Neutrophil (primary cell): ENCODE measurements at regions not wholly inside any gene's neighbourhood (a gene's known extent, or its start where the extent isn't known, plus 50 kb on each side); places are given as distances from the start of the nearest gene placed in this dataset.

Experiments
- H3K27ac ChIP-seq: fragments of 200-600 bp; sonication (generic); 2 replicates; pipeline ENCODE4 v1.5.1; 2016; ENCODE audit warnings: mild to moderate bottlenecking, moderate library complexity
- H3K27me3 ChIP-seq: fragments of 200-600 bp; sonication (generic); 2 replicates; pipeline ENCODE4 v1.6.0; 2016; ENCODE audit warnings: mild to moderate bottlenecking
- H3K36me3 ChIP-seq: fragments of 200-600 bp; sonication (generic); 2 replicates; pipeline ENCODE4 v1.5.1; 2017
- H3K4me1 ChIP-seq, 2 experiments: fragments of 200-600 bp in 1 of 2; sonication (generic) in 1 of 2; 1 replicate in 1 of 2; 2 replicates in 1 of 2; pipeline versions ENCODE4 v1.5.1 to v1.6.1; 2013 to 2016; ENCODE audit warnings: low read depth in 1 of 2, low read length in 1 of 2, mild to moderate bottlenecking in 1 of 2, moderate library complexity in 1 of 2; ENCODE audit not compliant: control insufficient read depth in 1 of 2, insufficient read depth in 1 of 2
- H3K4me3 ChIP-seq, 2 experiments: fragments of 200-600 bp in 1 of 2; sonication (generic) in 1 of 2; 1 replicate in 1 of 2; 2 replicates in 1 of 2; pipeline ENCODE4 v1.5.1; 2013 to 2016; ENCODE audit warnings: low read depth in 1 of 2, low read length in 1 of 2, mild to moderate bottlenecking in 1 of 2, moderate library complexity in 1 of 2
- H3K9me3 ChIP-seq: fragments of 200-600 bp; sonication (generic); 2 replicates; pipeline ENCODE4 v1.5.1; 2016
- TF ChIP-seq, protein P1 (sequence below): fragments of 200-600 bp; sonication (generic); IDR thresholded peaks from 2 replicates; pipeline ENCODE4 v1.5.1; 2016; ENCODE audit warnings: antibody characterized with exemption

DNA sequence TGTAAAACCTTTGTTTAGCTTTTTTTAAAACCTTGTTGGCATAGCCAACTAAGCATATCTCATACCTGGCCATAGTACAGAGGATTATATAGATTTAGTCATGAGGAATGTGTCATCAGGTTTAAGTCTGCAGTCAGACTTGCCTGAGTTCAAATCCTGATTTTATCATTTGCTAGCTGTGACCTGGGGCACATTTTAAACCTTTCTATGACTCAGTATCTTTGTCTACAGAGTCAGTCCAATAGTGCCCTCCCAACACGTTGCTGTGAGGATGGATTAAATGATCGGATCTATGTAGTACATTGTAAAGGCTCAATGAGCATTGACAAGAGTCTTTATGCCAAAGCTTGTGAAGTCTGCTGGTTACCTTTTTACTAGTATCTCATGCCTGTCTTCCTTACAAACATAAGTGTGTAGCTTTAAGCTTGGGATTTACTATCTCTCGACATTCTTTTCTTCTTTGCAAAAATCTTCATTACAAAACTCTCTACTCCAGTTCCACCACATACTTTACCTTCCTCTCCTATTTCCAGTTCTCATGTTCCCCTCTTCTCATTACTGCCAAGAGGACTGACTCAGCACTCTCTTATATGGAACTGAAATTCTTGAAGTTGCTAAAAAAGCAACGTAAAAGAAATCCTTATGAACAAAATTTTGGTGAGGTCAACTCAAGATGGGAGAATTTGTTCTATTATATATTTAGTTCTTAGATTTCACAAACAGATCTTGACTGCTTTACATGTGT, 68.1 kb upstream of the RBMS1 start:
- Histone ChIP-seq H3K36me3 (no peaks in the 10 kb centered on the region), H3K4me1 (peaks cover 32 to 34% of the 10 kb centered on the region in 2 experiments), H3K4me3 (no peak overlapping the region), H3K9me3 (no peaks in the 10 kb centered on the region), H3K27me3 (no peaks in the 10 kb centered on the region), H3K27ac (peak overlapping the region; percentile 45)
- TF ChIP-seq, protein P1, sequence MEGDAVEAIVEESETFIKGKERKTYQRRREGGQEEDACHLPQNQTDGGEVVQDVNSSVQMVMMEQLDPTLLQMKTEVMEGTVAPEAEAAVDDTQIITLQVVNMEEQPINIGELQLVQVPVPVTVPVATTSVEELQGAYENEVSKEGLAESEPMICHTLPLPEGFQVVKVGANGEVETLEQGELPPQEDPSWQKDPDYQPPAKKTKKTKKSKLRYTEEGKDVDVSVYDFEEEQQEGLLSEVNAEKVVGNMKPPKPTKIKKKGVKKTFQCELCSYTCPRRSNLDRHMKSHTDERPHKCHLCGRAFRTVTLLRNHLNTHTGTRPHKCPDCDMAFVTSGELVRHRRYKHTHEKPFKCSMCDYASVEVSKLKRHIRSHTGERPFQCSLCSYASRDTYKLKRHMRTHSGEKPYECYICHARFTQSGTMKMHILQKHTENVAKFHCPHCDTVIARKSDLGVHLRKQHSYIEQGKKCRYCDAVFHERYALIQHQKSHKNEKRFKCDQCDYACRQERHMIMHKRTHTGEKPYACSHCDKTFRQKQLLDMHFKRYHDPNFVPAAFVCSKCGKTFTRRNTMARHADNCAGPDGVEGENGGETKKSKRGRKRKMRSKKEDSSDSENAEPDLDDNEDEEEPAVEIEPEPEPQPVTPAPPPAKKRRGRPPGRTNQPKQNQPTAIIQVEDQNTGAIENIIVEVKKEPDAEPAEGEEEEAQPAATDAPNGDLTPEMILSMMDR = no peak

DNA sequence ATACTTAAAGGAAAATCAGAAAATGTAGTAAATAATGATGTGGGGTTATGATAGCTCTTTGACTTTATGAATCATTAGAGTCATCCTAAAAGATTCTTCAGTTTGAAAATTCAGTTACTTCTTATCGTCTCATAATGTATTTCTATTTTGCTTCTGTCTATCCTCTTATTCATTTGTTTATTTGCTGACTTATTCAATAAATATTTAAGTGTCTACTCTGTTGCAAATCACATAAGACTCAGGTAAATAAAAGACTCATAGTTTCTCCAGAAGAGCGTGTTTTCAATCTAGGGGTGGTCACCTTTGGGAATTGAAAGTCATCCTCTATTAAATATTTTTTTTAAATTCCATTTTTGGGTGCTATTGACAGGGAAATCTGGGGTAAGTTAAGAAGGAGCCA, 69.1 kb upstream of the RBMS1 start:
- TF ChIP-seq, protein P1 = no peak
- H3K9me3 ChIP-seq = no peaks in the 10 kb centered on the region
- no peak overlapping the region for H3K27ac ChIP-seq
- H3K4me1 ChIP-seq = peaks cover 42 to 44% of the 10 kb centered on the region in 2 experiments
- no peak overlapping the region for H3K4me3 ChIP-seq
- no peaks in the 10 kb centered on the region for H3K27me3 ChIP-seq
- no peaks in the 10 kb centered on the region for H3K36me3 ChIP-seq

DNA sequence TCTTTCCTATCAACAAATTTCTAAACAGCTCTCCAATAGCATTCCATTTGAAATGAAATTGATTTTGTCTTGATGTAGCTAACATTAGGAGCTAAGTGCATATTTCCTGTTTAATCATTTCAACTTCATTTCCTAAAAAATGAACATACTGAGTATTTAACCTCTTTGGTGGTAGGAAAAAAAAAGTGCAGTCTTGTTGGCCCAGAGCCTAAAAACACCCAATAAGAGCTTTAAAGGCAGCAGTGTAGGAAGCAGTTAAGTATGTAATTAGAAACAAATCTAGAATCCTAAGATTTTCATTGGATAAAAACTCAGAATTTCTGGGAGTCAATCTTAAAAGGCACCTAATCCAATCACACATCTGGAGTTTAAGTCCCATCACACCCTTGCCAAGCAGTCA, 71.0 kb upstream of the RBMS1 start:
- H3K27ac ChIP-seq = no peak overlapping the region
- H3K4me1 ChIP-seq = peaks cover 46 to 54% of the 10 kb centered on the region in 2 experiments

DNA sequence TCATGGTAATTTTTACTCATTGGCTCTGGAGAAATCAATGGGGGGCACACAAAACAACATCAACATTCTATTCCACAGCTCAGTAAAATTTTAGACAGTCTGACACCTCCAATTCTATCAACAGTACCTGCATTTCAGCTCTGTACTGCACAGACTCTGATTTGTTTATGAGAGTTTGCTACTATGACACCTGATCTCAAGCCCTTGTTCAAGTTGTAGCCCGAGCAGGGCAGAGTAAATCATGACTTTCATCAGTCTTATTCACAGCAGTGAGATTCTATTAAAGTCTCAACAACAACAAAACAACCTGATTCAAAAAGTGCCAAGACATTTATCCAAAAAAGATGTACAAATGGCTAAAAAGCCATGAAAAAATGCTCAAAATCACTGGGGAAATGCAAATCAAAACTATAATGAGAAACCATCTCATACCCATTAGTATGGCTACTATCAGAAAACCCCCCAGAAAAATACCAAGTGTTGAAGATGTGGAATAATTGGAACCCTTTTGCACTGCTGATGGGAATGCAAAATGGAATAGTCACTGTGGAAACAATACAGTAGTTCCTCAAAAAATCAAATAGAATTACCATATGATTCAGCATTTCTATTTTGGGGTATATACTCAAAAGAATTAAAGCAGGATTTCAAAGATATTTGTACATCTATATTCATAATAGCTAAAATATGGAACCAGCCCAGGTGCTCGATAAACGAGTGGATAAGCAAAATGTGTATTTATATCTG, 71.7 kb upstream of the RBMS1 start:
- H3K4me3 ChIP-seq = no peak overlapping the region

More for the DNA sequence above, 71.0 kb upstream of the RBMS1 start:
- TF ChIP-seq, protein P1 = no peak
- Histone ChIP-seq H3K4me3 (no peak overlapping the region), H3K9me3 (no peaks in the 10 kb centered on the region), H3K36me3 (no peaks in the 10 kb centered on the region), H3K27me3 (no peaks in the 10 kb centered on the region)

DNA sequence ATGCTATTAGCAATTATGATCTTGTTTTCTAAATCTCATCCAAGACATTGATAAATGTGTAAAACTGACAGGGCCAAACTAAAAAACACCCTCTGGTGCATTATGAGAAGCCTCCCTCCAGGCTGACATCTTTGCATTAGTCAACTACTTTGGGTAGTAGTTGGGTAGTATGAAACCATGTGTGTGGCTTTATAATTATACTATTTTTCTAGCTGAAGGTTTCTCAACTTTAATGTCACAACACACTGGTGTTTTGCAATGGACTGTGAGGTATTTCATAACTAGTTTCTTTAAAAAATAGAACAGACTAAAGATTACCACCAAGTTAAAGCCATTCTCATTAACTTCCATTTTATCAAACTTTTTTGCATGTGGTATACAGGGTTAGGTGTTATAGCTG, 73.1 kb upstream of the RBMS1 start:
- no peaks in the 10 kb centered on the region for H3K27me3 ChIP-seq
- peak overlapping the region; percentile 60 for H3K27ac ChIP-seq
- peak overlapping the region in 1 of 2 experiments; percentile 28 for H3K4me3 ChIP-seq
- TF ChIP-seq, protein P1 = no peak
- H3K9me3 ChIP-seq = no peaks in the 10 kb centered on the region
- H3K36me3 ChIP-seq = no peaks in the 10 kb centered on the region
- H3K4me1 ChIP-seq = peaks cover 54 to 58% of the 10 kb centered on the region in 2 experiments

More for the DNA sequence above, 71.7 kb upstream of the RBMS1 start:
- Histone ChIP-seq H3K36me3 (no peaks in the 10 kb centered on the region), H3K27me3 (no peaks in the 10 kb centered on the region), H3K27ac (peak overlapping the region; percentile 14), H3K9me3 (no peaks in the 10 kb centered on the region), H3K4me1 (peaks cover 52 to 61% of the 10 kb centered on the region in 2 experiments)
- TF ChIP-seq, protein P1 = no peak
